Nephron progenitor cell (in vitro differentiated cells): ENCODE measurements at regions not wholly inside any gene's neighbourhood (a gene's known extent, or its start where the extent isn't known, plus 50 kb on each side); places are given as distances from the start of the nearest gene placed in this dataset.

Experiments
- DNase-seq: peaks from one replicate; pipeline ENCODE4 v3.0.0; 2021
- H3K27ac Mint-ChIP-seq: 2 replicates; pipeline ENCODE4 v1.8.0; 2021; ENCODE audit warnings: mild to moderate bottlenecking, moderate library complexity, mixed read lengths
- H3K27me3 Mint-ChIP-seq: 2 replicates; pipeline ENCODE4 v1.8.0; 2021; ENCODE audit warnings: mild to moderate bottlenecking, low read depth, mixed read lengths; ENCODE audit not compliant: poor library complexity
- H3K36me3 Mint-ChIP-seq: 2 replicates; pipeline ENCODE4 v1.8.0; 2021; ENCODE audit warnings: low read depth, mixed read lengths
- H3K4me1 Mint-ChIP-seq: 2 replicates; pipeline ENCODE4 v1.8.0; 2021; ENCODE audit warnings: mixed read lengths
- H3K4me3 Mint-ChIP-seq: 2 replicates; pipeline ENCODE4 v1.8.0; 2021; ENCODE audit warnings: mild to moderate bottlenecking, moderate library complexity, mixed read lengths
- H3K9me3 Mint-ChIP-seq: 2 replicates; pipeline ENCODE4 v1.8.0; 2021; ENCODE audit warnings: mild to moderate bottlenecking, moderate library complexity, mixed read lengths
- CTCF ChIP-seq: fragments of 200-600 bp; sonication (generic); IDR thresholded peaks from 2 replicates; pipeline ENCODE4 v1.5.0; 2021; ENCODE audit warnings: antibody characterized with exemption

GRCh38 chr16:61382435-61382834 lies 653.8 kb downstream of the CDH8 start:
- no peak for TF ChIP-seq CTCF
- H3K36me3 Mint-ChIP-seq: no peaks in the 10 kb centered on the region
- no peak for DNase-seq
- peaks cover 39% of the 10 kb centered on the region for H3K4me1 Mint-ChIP-seq
- peaks cover 3% of the 10 kb centered on the region for H3K27me3 Mint-ChIP-seq
- H3K9me3 Mint-ChIP-seq: peaks cover 4% of the 10 kb centered on the region
- H3K4me3 Mint-ChIP-seq: no peak overlapping the region
- no peak overlapping the region for H3K27ac Mint-ChIP-seq

- no peak for DNase-seq
- no peak overlapping the region for H3K4me3 Mint-ChIP-seq
- peaks cover 3% of the 10 kb centered on the region for H3K27me3 Mint-ChIP-seq
- H3K9me3 Mint-ChIP-seq: peaks cover 15% of the 10 kb centered on the region
- H3K27ac Mint-ChIP-seq: peak overlapping the region; percentile 69
- H3K4me1 Mint-ChIP-seq: peaks cover 39% of the 10 kb centered on the region
- no peak for TF ChIP-seq CTCF
- H3K36me3 Mint-ChIP-seq: no peaks in the 10 kb centered on the region
Measured at GRCh38 chr16:61379311-61379710, 656.9 kb downstream of the CDH8 start.

- TF ChIP-seq CTCF: no peak
- H3K27me3 Mint-ChIP-seq: peaks cover 8% of the 10 kb centered on the region
- peaks cover 7% of the 10 kb centered on the region for H3K4me1 Mint-ChIP-seq
- H3K9me3 Mint-ChIP-seq: peaks cover 12% of the 10 kb centered on the region
- H3K36me3 Mint-ChIP-seq: no peaks in the 10 kb centered on the region
- no peak overlapping the region for H3K4me3 Mint-ChIP-seq
- H3K27ac Mint-ChIP-seq: no peak overlapping the region
- DNase-seq: no peak
Measured at GRCh38 chr16:61374071-61374470, 662.2 kb downstream of the CDH8 start.

GRCh38 chr16:61371881-61372280 lies 664.4 kb downstream of the CDH8 start:
- peaks cover 8% of the 10 kb centered on the region for H3K27me3 Mint-ChIP-seq
- no peak for DNase-seq
- H3K9me3 Mint-ChIP-seq: peaks cover 12% of the 10 kb centered on the region
- H3K4me1 Mint-ChIP-seq: no peaks in the 10 kb centered on the region
- no peak overlapping the region for H3K27ac Mint-ChIP-seq
- H3K36me3 Mint-ChIP-seq: no peaks in the 10 kb centered on the region
- no peak for TF ChIP-seq CTCF
- H3K4me3 Mint-ChIP-seq: no peak overlapping the region

- TF ChIP-seq CTCF: no peak
- DNase-seq: no peak
- no peaks in the 10 kb centered on the region for H3K36me3 Mint-ChIP-seq
- H3K4me3 Mint-ChIP-seq: no peak overlapping the region
- H3K4me1 Mint-ChIP-seq: no peaks in the 10 kb centered on the region
- peaks cover 8% of the 10 kb centered on the region for H3K27me3 Mint-ChIP-seq
- peaks cover 12% of the 10 kb centered on the region for H3K9me3 Mint-ChIP-seq
- H3K27ac Mint-ChIP-seq: no peak overlapping the region
Measured at GRCh38 chr16:61371388-61371787, 664.9 kb downstream of the CDH8 start.

GRCh38 chr16:61370564-61370963 lies 665.7 kb downstream of the CDH8 start:
- no peak overlapping the region for H3K4me3 Mint-ChIP-seq
- no peaks in the 10 kb centered on the region for H3K4me1 Mint-ChIP-seq
- peaks cover 9% of the 10 kb centered on the region for H3K9me3 Mint-ChIP-seq
- H3K27ac Mint-ChIP-seq: no peak overlapping the region
- no peak for TF ChIP-seq CTCF
- no peaks in the 10 kb centered on the region for H3K36me3 Mint-ChIP-seq
- peaks cover 12% of the 10 kb centered on the region for H3K27me3 Mint-ChIP-seq
- DNase-seq: no peak
